ENCODE measurements at regions not wholly inside any gene's neighbourhood (a gene's known extent, or its start where the extent isn't known, plus 50 kb on each side); places are given as distances from the start of the nearest gene placed in this dataset.
"Not testable (repeated sequence)": the region's sequence is repeated elsewhere in the genome, so short reads cannot be mapped to it uniquely, and the experiment has no call there.

DNA sequence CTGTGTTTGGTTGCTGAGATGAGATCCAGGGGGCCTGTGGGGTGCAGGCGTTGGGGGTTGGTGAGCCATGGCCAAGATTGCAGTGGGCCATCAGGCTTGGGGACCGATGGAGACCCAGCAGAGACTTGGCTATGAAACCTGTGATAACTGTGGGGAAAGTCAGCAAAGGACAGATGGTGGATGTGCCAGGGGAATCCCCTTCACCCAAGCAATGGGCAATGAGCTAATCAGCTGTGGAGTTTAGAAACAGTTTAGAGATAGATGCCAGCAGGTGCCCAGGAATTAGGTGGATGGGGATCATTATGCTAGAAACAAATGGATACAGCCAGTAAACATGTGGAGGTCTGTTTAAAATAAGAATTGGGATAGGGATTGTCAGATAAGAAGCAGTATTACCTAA, 151.4 kb upstream of the FERD3L start:
- DNase-seq = no peak

DNA sequence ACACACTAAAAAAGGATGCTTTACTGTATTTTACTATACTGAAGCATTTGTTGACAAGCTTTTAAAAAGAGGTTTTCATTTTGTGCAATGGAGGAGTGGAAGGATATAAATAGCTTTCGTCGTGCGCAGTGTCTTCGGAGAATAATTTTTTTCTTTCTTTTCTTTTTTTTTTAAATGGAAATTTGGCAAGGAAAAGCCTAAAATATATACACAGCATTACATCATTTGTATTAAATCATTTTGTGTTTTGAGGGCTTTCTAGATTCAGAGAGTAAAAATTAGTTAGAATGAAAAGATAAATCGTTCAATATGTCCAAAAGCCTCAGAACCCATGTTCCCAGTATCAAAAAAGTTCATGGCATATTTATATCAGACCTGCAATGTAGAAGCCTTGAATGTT, 150.2 kb upstream of the FERD3L start:
- DNase-seq = peak; percentile 31

GRCh38 chr7:19294619-19295018, 149.4 kb upstream of the FERD3L start:
- peak; percentile 26 for DNase-seq

GRCh38 chr7:19293431-19293830, 148.2 kb upstream of the FERD3L start:
- DNase-seq = no peak

DNA sequence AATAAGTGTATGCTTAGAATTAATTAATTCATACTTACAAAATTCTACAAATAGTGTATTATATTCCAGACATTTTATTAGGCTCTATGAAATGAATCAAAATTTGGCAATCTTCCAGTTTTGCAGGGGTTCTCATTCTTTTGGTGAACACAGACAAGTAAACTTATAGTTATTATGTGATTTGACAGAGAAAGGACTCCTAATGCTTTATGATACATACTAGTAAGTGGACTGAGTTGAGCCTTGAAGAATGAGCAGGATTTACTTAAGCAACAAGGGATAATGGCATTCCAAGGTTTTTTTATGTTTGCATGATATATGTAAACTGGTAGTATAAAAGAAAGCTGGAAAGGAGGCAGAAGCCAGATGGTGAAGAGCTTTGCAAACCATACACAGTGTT, 145.7 kb upstream of the FERD3L start:
- DNase-seq = no peak

- no peak for DNase-seq
These were observed 144.8 kb upstream of the FERD3L start for GRCh38 chr7:19290066-19290465.

GRCh38 chr7:19284596-19285300, 139.5 kb upstream of the FERD3L start:
- no peak for DNase-seq

DNA sequence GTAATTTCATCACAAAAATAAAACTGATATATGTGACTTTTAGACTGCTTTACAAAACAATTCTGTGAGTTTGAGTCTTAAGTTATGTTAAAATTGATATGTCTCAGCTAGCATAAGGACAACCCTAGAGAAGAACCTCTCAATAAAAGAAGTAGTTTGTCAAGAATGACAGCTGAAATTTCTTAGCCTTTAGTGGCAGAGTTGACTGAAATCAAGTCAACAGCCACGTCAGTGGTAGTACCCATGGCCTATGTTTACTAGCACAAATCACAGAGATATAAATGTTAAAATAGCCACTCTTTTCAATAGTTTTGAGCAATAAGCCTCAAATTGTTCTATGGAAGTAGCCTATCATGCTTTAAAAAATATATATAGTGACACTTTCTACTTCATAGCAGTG, 138.9 kb upstream of the FERD3L start:
- no peak for DNase-seq

DNA sequence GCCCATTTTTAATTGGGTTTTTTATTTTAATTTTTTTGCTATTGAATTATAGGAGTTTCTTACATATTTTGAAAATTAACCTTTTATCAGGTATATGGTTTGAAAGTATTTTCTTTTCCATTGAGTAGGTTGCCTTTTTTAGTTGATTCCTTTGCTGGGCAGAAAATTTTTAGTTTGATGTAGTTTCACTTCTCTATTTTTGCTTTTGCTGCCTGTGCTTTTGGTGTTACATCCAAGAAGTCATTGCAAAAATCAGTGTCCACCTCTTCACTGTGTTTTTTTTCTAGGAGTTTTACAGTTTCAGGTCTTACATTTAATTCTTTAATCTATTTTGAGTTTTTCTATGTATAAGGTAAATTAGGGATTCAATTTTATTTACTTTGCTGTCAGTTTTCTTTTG, 129.8 kb upstream of the FERD3L start:
- DNase-seq = no peak

GRCh38 chr7:19272329-19272728, 127.1 kb upstream of the FERD3L start:
- DNase-seq = not testable (repeated sequence)

DNA sequence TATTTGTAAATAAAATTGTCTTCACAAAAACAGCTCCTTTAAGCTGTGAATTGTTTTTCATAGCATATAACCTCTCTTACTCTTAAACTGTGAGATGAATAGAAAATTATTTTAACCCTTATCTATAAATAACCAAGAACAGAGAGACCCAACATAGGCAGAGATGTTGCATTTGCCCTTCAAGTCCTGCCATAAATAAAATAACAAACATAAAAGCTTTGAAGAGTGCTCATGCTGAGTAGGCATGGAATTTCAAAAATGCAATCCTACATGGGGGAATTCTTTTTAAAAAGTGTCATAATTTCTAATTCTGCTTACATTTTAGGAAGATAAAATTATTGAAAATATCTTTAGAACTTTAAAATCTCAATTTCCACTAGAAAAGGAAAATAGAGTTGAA, 124.1 kb upstream of the FERD3L start:
- no peak for DNase-seq

DNA sequence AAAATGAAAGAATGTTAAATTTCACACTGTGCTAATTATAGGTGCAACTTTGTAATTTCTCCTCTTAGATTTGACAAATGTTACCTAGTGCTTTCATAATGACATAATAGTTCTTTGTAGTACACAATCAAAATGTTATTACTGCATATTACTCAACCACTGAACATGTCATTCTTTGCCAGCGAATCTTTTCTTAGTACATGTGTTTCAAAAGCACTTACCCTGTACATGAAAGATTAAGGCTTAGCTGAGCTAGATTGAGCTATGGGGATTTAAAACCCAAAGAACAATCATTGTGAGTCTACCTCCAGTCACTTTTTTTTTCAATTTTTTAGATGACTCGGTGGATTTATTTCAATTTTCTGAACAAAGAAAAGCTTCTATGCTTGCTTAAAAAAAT, 123.5 kb upstream of the FERD3L start:
- no peak for DNase-seq

GRCh38 chr7:19262826-19263225, 117.6 kb upstream of the FERD3L start:
- no peak for DNase-seq

DNA sequence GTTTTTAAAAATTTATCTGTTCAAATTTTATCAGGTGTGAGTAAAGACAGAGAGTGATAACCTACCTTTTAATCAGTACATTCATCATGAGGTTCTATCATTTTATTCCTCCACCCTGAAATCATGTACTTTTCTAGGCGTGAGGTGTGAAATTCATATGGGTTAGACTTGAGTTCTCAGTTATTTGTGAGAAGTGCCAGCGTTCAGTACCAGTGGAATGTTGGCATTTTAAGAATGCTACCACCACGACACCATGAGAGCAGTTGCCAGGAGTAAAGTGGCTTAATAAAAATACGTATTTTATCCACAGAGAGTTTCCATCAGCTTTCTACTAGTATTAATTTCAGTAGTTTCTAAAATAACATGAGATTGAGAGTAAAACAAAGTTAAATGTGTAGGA, 104.1 kb upstream of the FERD3L start:
- no peak for DNase-seq

GRCh38 chr7:19248681-19249080, 103.5 kb upstream of the FERD3L start:
- no peak for DNase-seq

DNA sequence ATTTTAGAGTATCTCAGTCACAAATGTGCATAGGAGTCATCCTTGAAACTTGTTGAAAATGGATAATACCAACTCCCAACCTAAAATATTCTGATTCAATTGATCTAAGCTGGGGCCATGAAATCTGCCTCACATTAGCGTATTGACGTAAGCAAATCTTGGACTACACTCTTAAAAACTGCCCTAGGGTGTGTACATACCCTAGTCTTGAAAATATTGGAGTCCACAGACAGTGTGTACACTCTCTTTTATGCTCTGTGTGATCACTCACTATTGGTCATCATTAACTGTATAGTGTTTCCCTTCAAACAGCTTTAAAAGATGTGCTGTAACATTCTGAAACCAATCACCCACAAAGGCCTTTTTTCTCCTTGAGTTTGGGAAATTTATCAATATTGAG, 102.9 kb upstream of the FERD3L start:
- DNase-seq = no peak

GRCh38 chr7:19247017-19247416, 101.8 kb upstream of the FERD3L start:
- no peak for DNase-seq

DNA sequence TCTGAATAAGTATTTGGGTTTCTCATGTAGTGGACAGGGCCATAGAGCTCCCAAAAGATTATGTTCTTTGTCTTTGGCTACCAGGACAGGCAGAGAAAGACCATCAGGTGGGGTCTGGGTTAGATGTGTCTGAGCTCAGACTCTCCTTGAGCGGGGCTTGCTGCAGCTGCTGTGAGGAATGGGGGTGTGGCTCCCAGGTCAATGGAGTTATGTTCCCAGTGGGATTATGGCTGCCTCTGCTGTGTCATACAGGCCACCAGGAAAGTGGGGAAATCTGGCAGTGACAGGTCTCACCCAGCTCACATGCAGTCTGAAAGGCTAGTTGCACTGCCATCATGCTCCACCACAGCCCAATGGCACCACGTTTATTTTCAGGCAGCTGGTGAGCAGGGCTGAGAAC, 97.0 kb upstream of the FERD3L start:
- no peak for DNase-seq

DNA sequence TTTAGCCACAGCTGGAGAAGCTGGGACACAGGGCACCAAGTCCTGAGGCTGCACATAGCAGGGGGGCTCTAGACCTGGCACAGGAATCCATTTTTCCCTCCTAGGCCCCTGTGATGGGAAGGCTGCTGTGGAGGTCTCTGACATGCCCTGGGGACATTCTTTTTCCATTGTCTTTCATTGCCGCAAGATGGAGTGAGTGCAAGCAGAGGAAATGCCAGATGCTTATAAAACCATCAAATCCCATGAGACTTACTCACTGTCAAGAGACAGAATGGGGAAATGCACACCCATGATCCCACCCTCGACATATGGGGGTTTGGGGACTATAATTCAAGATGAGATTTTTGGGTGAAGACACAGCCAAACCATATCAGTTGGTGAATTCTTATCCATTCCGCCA, 94.7 kb upstream of the FERD3L start:
- no peak for DNase-seq

DNA sequence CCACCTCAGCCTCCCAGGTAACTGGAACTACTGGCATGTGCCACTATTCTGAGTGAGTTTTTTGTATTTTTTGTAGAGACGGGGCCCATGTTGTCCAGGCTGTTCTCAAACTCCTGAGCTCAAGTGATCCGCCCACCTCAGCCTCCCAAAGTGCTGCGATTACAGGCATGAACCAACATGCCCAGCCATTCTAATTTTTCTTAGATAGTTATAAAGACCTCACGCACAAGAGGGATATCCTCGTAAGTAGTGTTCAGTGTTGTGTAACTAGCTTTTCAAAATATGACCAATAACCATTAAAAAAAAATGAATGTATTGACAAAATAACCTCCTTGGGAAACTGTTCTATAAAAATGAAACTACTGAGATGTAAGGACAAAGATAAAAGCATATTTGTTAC, 90.5 kb upstream of the FERD3L start:
- no peak for DNase-seq

GRCh38 chr7:19224951-19225350, 79.7 kb upstream of the FERD3L start:
- no peak for DNase-seq

GRCh38 chr7:19215412-19215811, 70.2 kb upstream of the FERD3L start:
- DNase-seq = peak; percentile 54

GRCh38 chr7:19213746-19214145, 68.5 kb upstream of the FERD3L start:
- DNase-seq = no peak

DNA sequence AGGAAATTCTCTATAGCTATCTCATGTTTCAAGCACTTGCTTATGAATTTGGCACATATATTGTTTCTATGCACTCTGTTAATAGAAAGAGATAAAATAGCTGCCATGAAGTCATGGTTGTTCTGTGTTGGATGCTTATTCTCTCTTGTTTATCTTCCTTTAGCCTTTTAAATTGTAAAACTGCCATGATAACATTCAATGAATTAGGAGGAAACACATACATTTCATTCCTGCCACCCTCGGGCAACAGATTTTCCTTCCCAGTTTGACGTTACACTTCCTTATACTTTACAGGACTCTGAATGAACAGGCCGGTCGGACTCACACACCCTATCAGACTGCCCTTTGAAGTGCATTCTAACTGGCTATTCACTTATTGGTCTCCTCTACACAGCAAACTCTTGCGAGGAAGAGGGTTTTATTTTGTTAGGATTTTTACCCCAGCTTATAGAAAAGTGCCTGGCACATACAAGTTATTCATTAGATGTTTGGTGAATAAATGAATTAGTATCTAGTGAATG, 65.7 kb upstream of the FERD3L start:
- DNase-seq = no peak
